ENCODE measurements at regions not wholly inside any gene's neighbourhood (a gene's known extent, or its start where the extent isn't known, plus 50 kb on each side); places are given as distances from the start of the nearest gene placed in this dataset.

- TF ChIP-seq, protein P1, sequence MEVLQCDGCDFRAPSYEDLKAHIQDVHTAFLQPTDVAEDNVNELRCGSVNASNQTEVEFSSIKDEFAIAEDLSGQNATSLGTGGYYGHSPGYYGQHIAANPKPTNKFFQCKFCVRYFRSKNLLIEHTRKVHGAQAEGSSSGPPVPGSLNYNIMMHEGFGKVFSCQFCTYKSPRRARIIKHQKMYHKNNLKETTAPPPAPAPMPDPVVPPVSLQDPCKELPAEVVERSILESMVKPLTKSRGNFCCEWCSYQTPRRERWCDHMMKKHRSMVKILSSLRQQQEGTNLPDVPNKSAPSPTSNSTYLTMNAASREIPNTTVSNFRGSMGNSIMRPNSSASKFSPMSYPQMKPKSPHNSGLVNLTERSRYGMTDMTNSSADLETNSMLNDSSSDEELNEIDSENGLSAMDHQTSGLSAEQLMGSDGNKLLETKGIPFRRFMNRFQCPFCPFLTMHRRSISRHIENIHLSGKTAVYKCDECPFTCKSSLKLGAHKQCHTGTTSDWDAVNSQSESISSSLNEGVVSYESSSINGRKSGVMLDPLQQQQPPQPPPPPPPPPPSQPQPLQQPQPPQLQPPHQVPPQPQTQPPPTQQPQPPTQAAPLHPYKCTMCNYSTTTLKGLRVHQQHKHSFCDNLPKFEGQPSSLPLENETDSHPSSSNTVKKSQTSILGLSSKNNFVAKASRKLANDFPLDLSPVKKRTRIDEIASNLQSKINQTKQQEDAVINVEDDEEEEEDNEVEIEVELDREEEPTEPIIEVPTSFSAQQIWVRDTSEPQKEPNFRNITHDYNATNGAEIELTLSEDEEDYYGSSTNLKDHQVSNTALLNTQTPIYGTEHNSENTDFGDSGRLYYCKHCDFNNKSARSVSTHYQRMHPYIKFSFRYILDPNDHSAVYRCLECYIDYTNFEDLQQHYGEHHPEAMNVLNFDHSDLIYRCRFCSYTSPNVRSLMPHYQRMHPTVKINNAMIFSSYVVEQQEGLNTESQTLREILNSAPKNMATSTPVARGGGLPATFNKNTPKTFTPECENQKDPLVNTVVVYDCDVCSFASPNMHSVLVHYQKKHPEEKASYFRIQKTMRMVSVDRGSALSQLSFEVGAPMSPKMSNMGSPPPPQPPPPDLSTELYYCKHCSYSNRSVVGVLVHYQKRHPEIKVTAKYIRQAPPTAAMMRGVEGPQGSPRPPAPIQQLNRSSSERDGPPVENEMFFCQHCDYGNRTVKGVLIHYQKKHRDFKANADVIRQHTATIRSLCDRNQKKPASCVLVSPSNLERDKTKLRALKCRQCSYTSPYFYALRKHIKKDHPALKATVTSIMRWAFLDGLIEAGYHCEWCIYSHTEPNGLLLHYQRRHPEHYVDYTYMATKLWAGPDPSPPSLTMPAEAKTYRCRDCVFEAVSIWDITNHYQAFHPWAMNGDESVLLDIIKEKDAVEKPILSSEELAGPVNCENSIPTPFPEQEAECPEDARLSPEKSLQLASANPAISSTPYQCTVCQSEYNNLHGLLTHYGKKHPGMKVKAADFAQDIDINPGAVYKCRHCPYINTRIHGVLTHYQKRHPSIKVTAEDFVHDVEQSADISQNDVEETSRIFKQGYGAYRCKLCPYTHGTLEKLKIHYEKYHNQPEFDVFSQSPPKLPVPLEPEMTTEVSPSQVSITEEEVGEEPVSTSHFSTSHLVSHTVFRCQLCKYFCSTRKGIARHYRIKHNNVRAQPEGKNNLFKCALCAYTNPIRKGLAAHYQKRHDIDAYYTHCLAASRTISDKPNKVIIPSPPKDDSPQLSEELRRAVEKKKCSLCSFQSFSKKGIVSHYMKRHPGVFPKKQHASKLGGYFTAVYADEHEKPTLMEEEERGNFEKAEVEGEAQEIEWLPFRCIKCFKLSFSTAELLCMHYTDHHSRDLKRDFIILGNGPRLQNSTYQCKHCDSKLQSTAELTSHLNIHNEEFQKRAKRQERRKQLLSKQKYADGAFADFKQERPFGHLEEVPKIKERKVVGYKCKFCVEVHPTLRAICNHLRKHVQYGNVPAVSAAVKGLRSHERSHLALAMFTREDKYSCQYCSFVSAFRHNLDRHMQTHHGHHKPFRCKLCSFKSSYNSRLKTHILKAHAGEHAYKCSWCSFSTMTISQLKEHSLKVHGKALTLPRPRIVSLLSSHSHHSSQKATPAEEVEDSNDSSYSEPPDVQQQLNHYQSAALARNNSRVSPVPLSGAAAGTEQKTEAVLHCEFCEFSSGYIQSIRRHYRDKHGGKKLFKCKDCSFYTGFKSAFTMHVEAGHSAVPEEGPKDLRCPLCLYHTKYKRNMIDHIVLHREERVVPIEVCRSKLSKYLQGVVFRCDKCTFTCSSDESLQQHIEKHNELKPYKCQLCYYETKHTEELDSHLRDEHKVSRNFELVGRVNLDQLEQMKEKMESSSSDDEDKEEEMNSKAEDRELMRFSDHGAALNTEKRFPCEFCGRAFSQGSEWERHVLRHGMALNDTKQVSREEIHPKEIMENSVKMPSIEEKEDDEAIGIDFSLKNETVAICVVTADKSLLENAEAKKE (CRISPR knock-in tag; IDR thresholded peaks at IDR 0.05): no peak
Observed at GRCh38 chr20:10763112-10763511, 89.3 kb upstream of the JAG1 start (continued).

- H3K27me3 Mint-ChIP-seq (ENCODE audit: insufficient read depth, low read depth, poor library complexity): peaks cover 1% of the 10 kb centered on the region
- peaks cover 21% of the 10 kb centered on the region; the same call in 1 of the 2 replicates for H3K4me1 ChIP-seq (ENCODE audit: insufficient read depth)
- H3K9me2 ChIP-seq (ENCODE audit: insufficient read depth): peaks cover 20% of the 10 kb centered on the region
- H3K4me3 Mint-ChIP-seq: no peak overlapping the region
- no peaks in the 10 kb centered on the region for H3K79me2 ChIP-seq (replicated peaks; ENCODE audit: insufficient read depth)
- no peak for TF ChIP-seq REST (IDR thresholded peaks at IDR 0.05; ENCODE audit: unreplicated experiment)
- no peak for TF ChIP-seq JUNB (IDR thresholded peaks at IDR 0.05; ENCODE audit: unreplicated experiment)
- no peak for TF ChIP-seq ZNF114 (CRISPR knock-in tag; IDR thresholded peaks at IDR 0.05)
- TF ChIP-seq CREB1 (CRISPR knock-in tag; IDR thresholded peaks at IDR 0.05; ENCODE audit: low read depth): no peak
- TF ChIP-seq NANOG (IDR thresholded peaks at IDR 0.05; ENCODE audit: borderline replicate concordance): no peak
- TF ChIP-seq STAT1 (IDR thresholded peaks at IDR 0.05; ENCODE audit: unreplicated experiment): no peak
- TF ChIP-seq, protein P2, sequence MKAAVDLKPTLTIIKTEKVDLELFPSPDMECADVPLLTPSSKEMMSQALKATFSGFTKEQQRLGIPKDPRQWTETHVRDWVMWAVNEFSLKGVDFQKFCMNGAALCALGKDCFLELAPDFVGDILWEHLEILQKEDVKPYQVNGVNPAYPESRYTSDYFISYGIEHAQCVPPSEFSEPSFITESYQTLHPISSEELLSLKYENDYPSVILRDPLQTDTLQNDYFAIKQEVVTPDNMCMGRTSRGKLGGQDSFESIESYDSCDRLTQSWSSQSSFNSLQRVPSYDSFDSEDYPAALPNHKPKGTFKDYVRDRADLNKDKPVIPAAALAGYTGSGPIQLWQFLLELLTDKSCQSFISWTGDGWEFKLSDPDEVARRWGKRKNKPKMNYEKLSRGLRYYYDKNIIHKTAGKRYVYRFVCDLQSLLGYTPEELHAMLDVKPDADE (IDR thresholded peaks at IDR 0.05): no peak
- no peaks in the 10 kb centered on the region for H3K9me3 Mint-ChIP-seq
- peaks cover 17% of the 10 kb centered on the region for H3K4me1 Mint-ChIP-seq
- H3K36me3 ChIP-seq (ENCODE audit: insufficient read depth): no peaks in the 10 kb centered on the region
- H3K27ac Mint-ChIP-seq: no peak overlapping the region
- no peaks in the 10 kb centered on the region; the same call in 2 of the 3 replicates for H3K36me3 Mint-ChIP-seq (ENCODE audit: low read depth)
- DNase-seq (ENCODE audit: low spot score) (peak; percentile 31), ATAC-seq (peak; percentile 70)
- H3K4me3 ChIP-seq: no peak overlapping the region
- H4K20me1 ChIP-seq (replicated peaks; ENCODE audit: insufficient read depth): no peaks in the 10 kb centered on the region
- H3F3A ChIP-seq (replicated peaks; ENCODE audit: low read depth): no peaks in the 10 kb centered on the region
- no peaks in the 10 kb centered on the region for H3K27me3 ChIP-seq (ENCODE audit: insufficient read depth)
- H2AFZ ChIP-seq: no peak overlapping the region
- no peak overlapping the region for H3K4me2 ChIP-seq
- H3K27ac ChIP-seq (ENCODE audit: low read depth): no peak overlapping the region
Observed at GRCh38 chr20:10769700-10770099, 95.9 kb upstream of the JAG1 start.

Data from GM23338 (cell line).